ENCODE measurements at regions not wholly inside any gene's neighbourhood (a gene's known extent, or its start where the extent isn't known, plus 50 kb on each side); places are given as distances from the start of the nearest gene placed in this dataset.
A peak's percentile ranks its signal among the peaks of the same experiment; 100 is the strongest.
"Not testable (repeated sequence)": the region's sequence is repeated elsewhere in the genome, so short reads cannot be mapped to it uniquely, and the experiment has no call there.

GRCh38 chr1:171397851-171398469, 84.0 kb downstream of the FMO4 start:
- DNase-seq = no peak

GRCh38 chr1:171403393-171403792, 81.9 kb upstream of the PRRC2C start:
- peak; percentile 93 for DNase-seq

GRCh38 chr1:171405391-171405714, 80.0 kb upstream of the PRRC2C start:
- DNase-seq = no peak

GRCh38 chr1:171413557-171413956, 71.8 kb upstream of the PRRC2C start:
- not testable (repeated sequence) for DNase-seq

- no peak for DNase-seq
Observed at GRCh38 chr1:171418546-171418945, 66.8 kb upstream of the PRRC2C start.

GRCh38 chr1:171420810-171421209, 64.5 kb upstream of the PRRC2C start:
- no peak for DNase-seq

GRCh38 chr1:171421413-171422020, 63.8 kb upstream of the PRRC2C start:
- no peak for DNase-seq

- DNase-seq = peak; percentile 69
Observed at GRCh38 chr1:171422511-171422910, 62.8 kb upstream of the PRRC2C start.

GRCh38 chr1:171424494-171424893, 60.8 kb upstream of the PRRC2C start:
- no peak for DNase-seq

GRCh38 chr1:171426645-171427044, 58.7 kb upstream of the PRRC2C start:
- DNase-seq = no peak

- DNase-seq = no peak
Observed at GRCh38 chr1:171427852-171428471, 57.4 kb upstream of the PRRC2C start.

GRCh38 chr1:171429137-171429536, 56.2 kb upstream of the PRRC2C start:
- DNase-seq = no peak

GRCh38 chr1:171431994-171432393, 53.3 kb upstream of the PRRC2C start:
- no peak for DNase-seq

GRCh38 chr1:171432473-171432872, 52.9 kb upstream of the PRRC2C start:
- no peak for DNase-seq

GRCh38 chr1:171433451-171433850, 51.9 kb upstream of the PRRC2C start:
- DNase-seq = no peak

GRCh38 chr1:171434717-171435346, 50.5 kb upstream of the PRRC2C start:
- peak; percentile 45 for DNase-seq
